ENCODE measurements at regions not wholly inside any gene's neighbourhood (a gene's known extent, or its start where the extent isn't known, plus 50 kb on each side); places are given as distances from the start of the nearest gene placed in this dataset.

DNA sequence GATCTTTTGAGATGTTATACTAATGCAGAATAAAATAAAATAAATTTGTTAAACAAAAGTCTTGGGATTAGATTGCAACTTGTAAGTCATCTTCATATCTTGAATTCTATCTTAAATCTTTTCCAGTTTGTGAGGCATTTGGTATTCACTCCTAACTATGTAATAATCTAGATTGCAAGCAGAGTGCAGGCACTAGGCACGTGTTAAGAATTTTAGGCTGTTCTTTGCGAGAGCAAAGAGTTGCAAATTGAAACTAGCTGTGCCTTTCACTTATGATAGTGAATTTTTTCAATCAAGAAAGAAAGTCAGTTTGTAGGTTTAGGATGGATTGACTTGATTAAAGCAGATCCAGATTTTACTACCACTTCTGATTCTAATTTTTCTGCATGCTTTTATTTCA, 264.1 kb upstream of the SPRY2 start:
- Histone ChIP-seq H3K4me1 (ENCODE audit: control insufficient read depth in 3 of 3, insufficient read depth in 2 of 3, low read depth in 1 of 3, low read length in 2 of 3) (no peaks in the 10 kb centered on the region), H3K9me3 (ENCODE audit: control insufficient read depth in 2 of 2, insufficient read depth in 1 of 2, low read depth in 1 of 2, low read length in 1 of 2) (no peaks in the 10 kb centered on the region), H3K36me3 (ENCODE audit: control insufficient read depth in 3 of 3, insufficient read depth in 2 of 3, low read depth in 1 of 3, low read length in 3 of 3) (no peaks in the 10 kb centered on the region), H3K27ac (ENCODE audit: low read depth in 1 of 3, low read length in 2 of 3) (no peak overlapping the region), H3K4me3 (ENCODE audit: low read depth in 1 of 3, low read length in 3 of 3) (no peak overlapping the region), H3K27me3 (ENCODE audit: control insufficient read depth in 3 of 3, insufficient read depth in 3 of 3, low read length in 3 of 3) (no peaks in the 10 kb centered on the region)
- DNase-seq (no peak), FAIRE-seq (no peak)
- WGBS, 3 donors, result 78 to 84% (median 79%) methylated on average over 2 of the region's 2 CpGs

DNA sequence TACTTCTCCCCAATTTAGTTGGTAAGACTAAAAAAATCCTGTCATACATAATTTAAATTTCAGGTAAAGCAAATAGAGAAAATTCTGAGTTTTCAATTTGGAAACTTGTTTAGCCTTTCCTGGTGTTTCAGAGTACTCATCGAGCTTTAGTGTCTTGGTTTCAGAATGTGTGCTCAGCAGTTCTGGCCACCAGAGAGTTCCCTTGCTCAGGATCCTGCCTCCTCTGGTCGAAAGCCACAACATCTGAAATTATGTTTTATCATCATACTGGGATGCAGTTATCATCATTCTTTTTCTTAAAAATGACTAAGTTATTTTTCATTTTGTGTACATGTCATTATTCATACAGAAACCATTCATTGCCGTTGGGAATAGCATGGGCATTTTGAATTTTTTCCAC, 263.2 kb upstream of the SPRY2 start:
- no peaks in the 10 kb centered on the region for H3K9me3 ChIP-seq (ENCODE audit: control insufficient read depth in 2 of 2, insufficient read depth in 1 of 2, low read depth in 1 of 2, low read length in 1 of 2)
- H3K36me3 ChIP-seq (ENCODE audit: control insufficient read depth in 3 of 3, insufficient read depth in 2 of 3, low read depth in 1 of 3, low read length in 3 of 3), result no peaks in the 10 kb centered on the region
- H3K4me3 ChIP-seq (ENCODE audit: low read depth in 1 of 3, low read length in 3 of 3), result no peak overlapping the region
- no peaks in the 10 kb centered on the region for H3K4me1 ChIP-seq (ENCODE audit: control insufficient read depth in 3 of 3, insufficient read depth in 2 of 3, low read depth in 1 of 3, low read length in 2 of 3)
- DNase-seq (no peak), FAIRE-seq (no peak)
- H3K27me3 ChIP-seq (ENCODE audit: control insufficient read depth in 3 of 3, insufficient read depth in 3 of 3, low read length in 3 of 3), result no peaks in the 10 kb centered on the region
- 71 to 76% (median 74%) methylated on average over 3 of the region's 3 CpGs for WGBS, 3 donors
- no peak overlapping the region for H3K27ac ChIP-seq (ENCODE audit: low read depth in 1 of 3, low read length in 2 of 3)

DNA sequence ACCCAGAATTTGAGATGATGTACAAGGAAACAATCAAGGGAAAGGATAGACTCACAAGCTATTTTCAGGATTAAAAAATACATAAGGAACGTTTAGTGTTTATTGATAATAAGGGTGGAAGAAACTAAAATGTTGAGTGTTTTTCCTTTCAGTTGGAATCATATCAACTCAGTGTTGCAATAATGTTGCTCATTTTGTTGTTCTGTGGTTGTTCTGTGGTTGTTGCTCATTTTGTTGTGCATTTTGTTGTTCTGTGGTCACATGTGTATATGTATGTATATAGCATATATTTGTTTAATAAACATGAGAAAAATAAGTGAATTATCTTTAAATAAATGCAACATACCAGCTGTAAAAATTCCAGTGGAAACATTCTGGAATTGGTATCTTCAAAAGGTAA, 262.4 kb upstream of the SPRY2 start:
- H3K4me3 ChIP-seq (ENCODE audit: low read depth in 1 of 3, low read length in 3 of 3), result no peak overlapping the region
- DNase-seq (no peak), FAIRE-seq (no peak)
- no peak overlapping the region for H3K27ac ChIP-seq (ENCODE audit: low read depth in 1 of 3, low read length in 2 of 3)
- H3K36me3 ChIP-seq (ENCODE audit: control insufficient read depth in 3 of 3, insufficient read depth in 2 of 3, low read depth in 1 of 3, low read length in 3 of 3), result no peaks in the 10 kb centered on the region
- H3K9me3 ChIP-seq (ENCODE audit: control insufficient read depth in 2 of 2, insufficient read depth in 1 of 2, low read depth in 1 of 2, low read length in 1 of 2), result no peaks in the 10 kb centered on the region
- 19 to 49% (median 41%) methylated on average over 1 of the region's 1 CpG for WGBS, 3 donors
- H3K4me1 ChIP-seq (ENCODE audit: control insufficient read depth in 3 of 3, insufficient read depth in 2 of 3, low read depth in 1 of 3, low read length in 2 of 3), result no peaks in the 10 kb centered on the region
- H3K27me3 ChIP-seq (ENCODE audit: control insufficient read depth in 3 of 3, insufficient read depth in 3 of 3, low read length in 3 of 3), result no peaks in the 10 kb centered on the region

DNA sequence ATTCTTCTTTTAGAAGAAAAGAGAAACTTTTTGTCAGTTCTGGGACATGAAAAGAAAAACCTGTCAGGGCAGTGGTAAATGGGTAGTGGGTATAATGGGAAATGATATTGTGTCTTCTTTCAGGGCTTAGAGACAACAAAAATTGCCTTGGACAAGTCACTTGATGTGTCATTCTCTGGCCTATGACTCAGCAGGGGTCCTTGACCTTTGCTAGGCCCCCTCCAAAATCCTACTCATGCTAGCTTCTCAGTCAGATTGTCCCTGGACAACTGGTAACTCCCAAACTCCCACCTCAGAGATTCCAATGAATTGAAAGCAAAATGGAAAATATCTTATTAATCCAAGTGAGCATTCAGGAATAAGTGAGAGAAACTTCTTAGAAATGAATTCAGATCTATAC, 258.8 kb upstream of the SPRY2 start:
- DNase-seq, result no peak
- no peak overlapping the region for H3K27ac ChIP-seq (ENCODE audit: low read depth in 1 of 3, low read length in 2 of 3)
- no peaks in the 10 kb centered on the region for H3K9me3 ChIP-seq (ENCODE audit: control insufficient read depth in 2 of 2, insufficient read depth in 1 of 2, low read depth in 1 of 2, low read length in 1 of 2)
- no peak overlapping the region for H3K4me3 ChIP-seq (ENCODE audit: low read depth in 1 of 3, low read length in 3 of 3)
- H3K27me3 ChIP-seq (ENCODE audit: control insufficient read depth in 3 of 3, insufficient read depth in 3 of 3, low read length in 3 of 3), result no peaks in the 10 kb centered on the region
- FAIRE-seq, result no peak
- H3K4me1 ChIP-seq (ENCODE audit: control insufficient read depth in 3 of 3, insufficient read depth in 2 of 3, low read depth in 1 of 3, low read length in 2 of 3), result no peaks in the 10 kb centered on the region
- H3K36me3 ChIP-seq (ENCODE audit: control insufficient read depth in 3 of 3, insufficient read depth in 2 of 3, low read depth in 1 of 3, low read length in 3 of 3), result no peaks in the 10 kb centered on the region

DNA sequence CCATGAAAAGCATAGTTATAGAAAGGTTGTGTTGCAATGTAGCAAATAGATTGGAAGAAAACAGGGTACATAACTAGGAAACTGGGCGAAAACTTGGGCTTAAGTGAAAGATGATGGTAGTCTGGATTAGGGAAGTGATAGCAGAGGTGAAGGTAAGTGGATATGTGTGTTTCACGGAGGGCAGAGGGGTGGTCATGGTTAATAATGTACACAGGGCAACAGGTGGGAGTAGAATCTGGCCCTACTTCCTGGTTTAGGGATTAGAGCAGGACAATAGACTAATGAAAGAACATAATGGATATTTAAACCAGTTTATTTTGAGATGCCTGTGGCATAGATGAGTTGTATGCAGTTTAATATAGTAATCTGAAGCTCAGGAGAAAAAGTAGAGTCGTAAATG, 257.3 kb upstream of the SPRY2 start:
- Histone ChIP-seq H3K27me3 (ENCODE audit: control insufficient read depth in 3 of 3, insufficient read depth in 3 of 3, low read length in 3 of 3) (no peaks in the 10 kb centered on the region), H3K4me3 (ENCODE audit: low read depth in 1 of 3, low read length in 3 of 3) (no peak overlapping the region), H3K9me3 (ENCODE audit: control insufficient read depth in 2 of 2, insufficient read depth in 1 of 2, low read depth in 1 of 2, low read length in 1 of 2) (no peaks in the 10 kb centered on the region), H3K27ac (ENCODE audit: low read depth in 1 of 3, low read length in 2 of 3) (no peak overlapping the region), H3K36me3 (ENCODE audit: control insufficient read depth in 3 of 3, insufficient read depth in 2 of 3, low read depth in 1 of 3, low read length in 3 of 3) (no peaks in the 10 kb centered on the region), H3K4me1 (ENCODE audit: control insufficient read depth in 3 of 3, insufficient read depth in 2 of 3, low read depth in 1 of 3, low read length in 2 of 3) (no peaks in the 10 kb centered on the region)
- FAIRE-seq (no peak), DNase-seq (no peak)
- 75 to 88% (median 79%) methylated on average over 3 of the region's 3 CpGs for WGBS, 3 donors

DNA sequence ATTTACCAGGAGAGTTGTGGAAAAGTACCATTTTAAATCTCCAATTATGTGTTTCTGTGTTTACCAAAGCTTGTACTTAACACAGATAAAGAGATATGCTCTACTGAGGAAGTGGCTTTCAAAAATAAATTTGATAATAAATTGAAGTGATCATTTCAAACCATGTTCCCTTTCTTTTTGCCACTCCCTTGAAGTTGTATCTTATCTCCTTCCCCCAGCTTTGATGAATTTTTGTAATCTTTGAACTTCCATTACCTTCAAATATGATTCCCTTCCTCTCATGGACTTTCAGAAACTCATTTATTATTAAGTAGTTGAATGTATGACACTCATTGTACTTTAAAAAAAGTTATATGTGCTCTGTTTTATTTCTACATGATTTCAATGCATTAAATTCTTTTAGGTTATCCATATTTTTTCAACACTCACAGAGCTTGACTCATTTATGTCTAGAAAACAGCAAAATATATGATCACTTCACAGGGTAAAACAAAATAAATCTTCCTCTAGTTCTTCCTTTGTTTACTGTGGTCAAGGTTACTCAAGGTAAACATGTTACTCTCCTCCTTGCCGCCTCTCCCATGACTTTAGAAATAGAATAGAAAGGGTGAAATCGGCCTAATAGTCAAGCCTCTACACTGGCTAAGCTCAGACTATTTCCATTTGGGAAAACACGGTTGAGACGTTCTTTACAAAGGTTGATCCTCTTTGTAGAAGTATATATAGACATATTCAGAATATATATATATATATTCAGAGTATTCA, 251.2 kb upstream of the SPRY2 start:
- Histone ChIP-seq H3K9me3 (ENCODE audit: control insufficient read depth in 2 of 2, insufficient read depth in 1 of 2, low read depth in 1 of 2, low read length in 1 of 2) (peaks cover 0 to 4% of the 10 kb centered on the region in 2 donors), H3K27ac (ENCODE audit: low read depth in 1 of 3, low read length in 2 of 3) (no peak overlapping the region), H3K4me3 (ENCODE audit: low read depth in 1 of 3, low read length in 3 of 3) (no peak overlapping the region), H3K36me3 (ENCODE audit: control insufficient read depth in 3 of 3, insufficient read depth in 2 of 3, low read depth in 1 of 3, low read length in 3 of 3) (no peaks in the 10 kb centered on the region), H3K27me3 (ENCODE audit: control insufficient read depth in 3 of 3, insufficient read depth in 3 of 3, low read length in 3 of 3) (no peaks in the 10 kb centered on the region), H3K4me1 (ENCODE audit: control insufficient read depth in 3 of 3, insufficient read depth in 2 of 3, low read depth in 1 of 3, low read length in 2 of 3) (no peaks in the 10 kb centered on the region)
- FAIRE-seq (no peak), DNase-seq (no peak)
- WGBS, 3 donors, result 81 to 86% (median 83%) methylated on average over 4 of the region's 4 CpGs

DNA sequence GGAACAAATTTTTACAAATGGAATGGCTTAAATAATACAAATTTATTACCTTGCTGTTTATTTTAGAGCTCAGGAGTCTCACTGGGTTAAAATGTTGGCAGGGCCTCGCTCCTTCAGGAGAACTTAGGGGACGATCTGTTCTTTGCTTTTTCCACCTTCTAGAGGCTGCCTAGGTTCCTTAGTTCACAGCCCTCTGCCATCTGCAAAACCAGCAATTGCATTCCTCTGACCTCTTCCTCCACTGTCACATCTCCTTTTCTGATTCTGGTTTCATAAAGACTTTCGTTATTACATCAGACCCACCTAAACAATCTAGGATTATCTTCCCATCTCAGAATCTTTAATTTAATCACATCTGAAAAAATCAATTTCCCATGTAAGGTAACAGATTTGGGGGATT, 249.6 kb upstream of the SPRY2 start:
- Histone ChIP-seq H3K9me3 (ENCODE audit: control insufficient read depth in 2 of 2, insufficient read depth in 1 of 2, low read depth in 1 of 2, low read length in 1 of 2) (peaks cover 0 to 4% of the 10 kb centered on the region in 2 donors), H3K27me3 (ENCODE audit: control insufficient read depth in 3 of 3, insufficient read depth in 3 of 3, low read length in 3 of 3) (no peaks in the 10 kb centered on the region), H3K36me3 (ENCODE audit: control insufficient read depth in 3 of 3, insufficient read depth in 2 of 3, low read depth in 1 of 3, low read length in 3 of 3) (no peaks in the 10 kb centered on the region), H3K4me1 (ENCODE audit: control insufficient read depth in 3 of 3, insufficient read depth in 2 of 3, low read depth in 1 of 3, low read length in 2 of 3) (no peaks in the 10 kb centered on the region), H3K4me3 (ENCODE audit: low read depth in 1 of 3, low read length in 3 of 3) (no peak overlapping the region), H3K27ac (ENCODE audit: low read depth in 1 of 3, low read length in 2 of 3) (no peak overlapping the region)
- DNase-seq, result no peak
- 68 to 84% (median 80%) methylated on average over 3 of the region's 3 CpGs for WGBS, 3 donors
- no peak for FAIRE-seq

DNA sequence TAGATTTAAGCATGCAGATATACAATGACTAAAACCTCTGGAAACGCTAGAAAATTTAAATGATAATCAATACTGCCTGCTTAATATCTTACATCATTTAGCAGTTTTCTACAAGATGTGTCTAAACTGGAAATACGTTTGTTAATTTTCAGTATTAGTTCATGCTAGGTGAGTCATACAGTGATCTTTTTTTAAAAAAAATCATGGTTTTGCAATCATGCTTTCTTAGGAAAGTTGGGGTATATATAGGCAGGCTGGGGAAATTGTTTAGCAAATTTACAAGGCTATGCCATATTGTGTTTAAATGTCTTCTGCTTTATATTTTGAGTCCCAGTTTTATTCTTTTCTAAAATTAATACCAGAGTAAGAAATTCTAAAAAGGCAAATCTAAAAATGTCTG, 245.4 kb upstream of the SPRY2 start:
- no peak overlapping the region for H3K4me3 ChIP-seq (ENCODE audit: low read depth in 1 of 3, low read length in 3 of 3)
- WGBS, 3 donors, result 48 to 62% (median 54%) methylated on average over 2 of the region's 2 CpGs
- H3K36me3 ChIP-seq (ENCODE audit: control insufficient read depth in 3 of 3, insufficient read depth in 2 of 3, low read depth in 1 of 3, low read length in 3 of 3), result no peaks in the 10 kb centered on the region
- peaks cover 0 to 4% of the 10 kb centered on the region in 2 donors for H3K9me3 ChIP-seq (ENCODE audit: control insufficient read depth in 2 of 2, insufficient read depth in 1 of 2, low read depth in 1 of 2, low read length in 1 of 2)
- H3K27me3 ChIP-seq (ENCODE audit: control insufficient read depth in 3 of 3, insufficient read depth in 3 of 3, low read length in 3 of 3), result no peaks in the 10 kb centered on the region
- H3K27ac ChIP-seq (ENCODE audit: low read depth in 1 of 3, low read length in 2 of 3), result no peak overlapping the region
- DNase-seq (no peak), FAIRE-seq (no peak)
- H3K4me1 ChIP-seq (ENCODE audit: control insufficient read depth in 3 of 3, insufficient read depth in 2 of 3, low read depth in 1 of 3, low read length in 2 of 3), result no peaks in the 10 kb centered on the region

DNA sequence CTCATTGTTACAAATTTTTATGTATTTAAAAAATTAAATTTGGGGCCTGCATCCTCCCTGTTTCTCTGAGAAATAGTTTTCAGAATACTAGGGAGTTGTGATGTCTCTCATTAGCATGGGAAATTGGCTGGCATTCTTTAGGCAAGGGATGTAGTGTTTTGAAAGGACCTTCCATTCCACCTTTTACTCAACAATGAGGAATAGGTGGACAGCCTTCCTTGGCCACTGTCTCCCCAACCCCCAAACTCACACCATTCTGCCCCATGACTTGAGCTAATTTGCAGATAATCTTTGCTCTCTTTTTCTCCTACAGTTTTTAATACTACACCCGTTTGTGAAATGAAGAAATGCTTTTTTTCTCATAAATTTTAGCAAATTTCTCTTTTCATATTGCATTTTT, 244.6 kb upstream of the SPRY2 start:
- H3K4me1 ChIP-seq (ENCODE audit: control insufficient read depth in 3 of 3, insufficient read depth in 2 of 3, low read depth in 1 of 3, low read length in 2 of 3), result no peaks in the 10 kb centered on the region
- no peaks in the 10 kb centered on the region for H3K36me3 ChIP-seq (ENCODE audit: control insufficient read depth in 3 of 3, insufficient read depth in 2 of 3, low read depth in 1 of 3, low read length in 3 of 3)
- H3K27ac ChIP-seq (ENCODE audit: low read depth in 1 of 3, low read length in 2 of 3), result no peak overlapping the region
- no peak for DNase-seq
- H3K4me3 ChIP-seq (ENCODE audit: low read depth in 1 of 3, low read length in 3 of 3), result no peak overlapping the region
- no peak for FAIRE-seq
- H3K27me3 ChIP-seq (ENCODE audit: control insufficient read depth in 3 of 3, insufficient read depth in 3 of 3, low read length in 3 of 3), result no peaks in the 10 kb centered on the region
- peaks cover 0 to 4% of the 10 kb centered on the region in 2 donors for H3K9me3 ChIP-seq (ENCODE audit: control insufficient read depth in 2 of 2, insufficient read depth in 1 of 2, low read depth in 1 of 2, low read length in 1 of 2)
- WGBS, 3 donors, result 70 to 89% (median 78%) methylated on average over 1 of the region's 1 CpG

All from small intestine (tissue), 7 donors.